Transverse colon (tissue), 4 donors: ENCODE measurements at regions not wholly inside any gene's neighbourhood (a gene's known extent, or its start where the extent isn't known, plus 50 kb on each side); places are given as distances from the start of the nearest gene placed in this dataset.

Experiments used
- DNase-seq: peaks from one replicate; pipeline ENCODE4 v3.0.0-alpha.2; 2019
- H3K27ac ChIP-seq, 4 donors: fragments of 200-600 bp; sonication (generic); 2 replicates each; pipeline ENCODE4 v1.5.1; 2016 to 2018; ENCODE audit warnings: inconsistent platforms in 4 of 4
- H3K27me3 ChIP-seq: fragments of 200-600 bp; sonication (generic); 2 replicates; pipeline ENCODE4 v1.5.1; 2017; ENCODE audit warnings: inconsistent platforms
- H3K36me3 ChIP-seq, 4 donors: fragments of 200-600 bp; sonication (generic); 2 replicates each; pipeline ENCODE4 v1.5.1; 2017 to 2019; ENCODE audit warnings: inconsistent platforms in 4 of 4
- H3K4me1 ChIP-seq, 4 donors: fragments of 200-600 bp; sonication (generic); 2 replicates each; pipeline ENCODE4 v1.5.1; 2017 to 2020; ENCODE audit warnings: inconsistent platforms in 4 of 4
- H3K4me3 ChIP-seq, 4 donors: fragments of 200-600 bp; sonication (generic); 1 replicate in 1 of 4; 2 replicates in 3 of 4; pipeline versions ENCODE4 v1.5.1 to v1.6.1; 2017 to 2019; ENCODE audit warnings: inconsistent platforms in 4 of 4
- H3K9me3 ChIP-seq, 2 donors: fragments of 200-600 bp; sonication (generic); 2 replicates each; pipeline ENCODE4 v1.5.1; 2017 to 2019; ENCODE audit warnings: inconsistent platforms in 2 of 2
- EP300 ChIP-seq: sonication (generic); formaldehyde crosslinking; IDR thresholded peaks from one replicate; pipeline ENCODE4 v1.6.1; 2017; ENCODE audit warnings: antibody characterized with exemption, low read depth
- POLR2A ChIP-seq: fragments of 450-650 bp; IDR thresholded peaks from one replicate; pipeline ENCODE4 v1.6.1; 2016; ENCODE audit warnings: antibody characterized with exemption, mild to moderate bottlenecking, moderate library complexity
- POLR2AphosphoS5 ChIP-seq, 3 donors: sonication (generic); formaldehyde crosslinking; IDR thresholded peaks; one replicate each; pipeline ENCODE4 v1.6.1; 2016; ENCODE audit warnings: antibody characterized with exemption in 3 of 3
- WGBS, 2 donors: methylation state at CpG; one replicate each; pipeline ENCODE4 v1.1.5; 2018; ENCODE audit warnings: low coverage in 1 of 2; 5-methylcytosine and 5-hydroxymethylcytosine counted together
- in situ Hi-C, 4 donors: fragments of 200-750 bp; cut with MboI; loops; one replicate each; pipeline versions ENCODE4 v1.15.0 to v1.15.1; 2017; ENCODE audit warnings: low sequenced_read_pairs in 3 of 4, low pct_ligation_motif_present in 1 of 4, low pct_unique_long_range_greater_than_20kb in 1 of 4
- intact Hi-C: fragments of 100-400 bp; cut with DNase I; formaldehyde crosslinking; loops from one replicate; pipeline ENCODE4 v1.15.1; 2023; ENCODE audit warnings: low total_unique reads
- TF ChIP-seq, protein P1 (sequence below), 5 experiments: fragments of 200-600 bp in 3 of 5; fragments of 450-650 bp in 2 of 5; sonication (generic) in 3 of 5; IDR thresholded peaks; 1 replicate in 2 of 5; 2 replicates in 3 of 5; pipeline ENCODE4 v1.5.1; 2016 to 2017; ENCODE audit warnings: antibody characterized with exemption in 5 of 5, inconsistent platforms in 3 of 5, mild to moderate bottlenecking in 2 of 5, moderate library complexity in 1 of 5

DNA sequence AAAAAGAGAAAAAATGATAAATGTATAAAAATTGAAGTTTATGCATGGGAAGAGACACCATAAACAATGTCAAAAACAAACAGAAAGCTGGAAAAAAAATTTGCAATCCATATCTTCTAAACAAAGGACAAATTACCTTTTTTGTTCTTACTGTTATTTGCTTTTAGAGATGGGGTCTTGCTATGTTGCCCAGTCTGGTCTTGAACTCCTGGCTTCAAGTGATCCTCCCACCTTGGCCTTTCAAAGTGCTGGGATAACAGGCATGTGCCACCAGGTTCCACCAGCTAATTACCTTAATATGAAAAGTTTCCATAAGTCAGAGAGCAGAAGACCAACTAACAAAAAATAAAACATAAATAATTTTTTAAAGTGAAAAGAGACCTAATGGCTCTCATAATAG is 90.0 kb upstream of the SIX3 start:
- in situ Hi-C loops (no loop called here), intact Hi-C loops (no loop called here)
- TF ChIP-seq POLR2AphosphoS5 (IDR thresholded peaks at IDR 0.05), result no peak
- no peak for TF ChIP-seq EP300
- no peak for TF ChIP-seq POLR2A
- TF ChIP-seq, protein P1, sequence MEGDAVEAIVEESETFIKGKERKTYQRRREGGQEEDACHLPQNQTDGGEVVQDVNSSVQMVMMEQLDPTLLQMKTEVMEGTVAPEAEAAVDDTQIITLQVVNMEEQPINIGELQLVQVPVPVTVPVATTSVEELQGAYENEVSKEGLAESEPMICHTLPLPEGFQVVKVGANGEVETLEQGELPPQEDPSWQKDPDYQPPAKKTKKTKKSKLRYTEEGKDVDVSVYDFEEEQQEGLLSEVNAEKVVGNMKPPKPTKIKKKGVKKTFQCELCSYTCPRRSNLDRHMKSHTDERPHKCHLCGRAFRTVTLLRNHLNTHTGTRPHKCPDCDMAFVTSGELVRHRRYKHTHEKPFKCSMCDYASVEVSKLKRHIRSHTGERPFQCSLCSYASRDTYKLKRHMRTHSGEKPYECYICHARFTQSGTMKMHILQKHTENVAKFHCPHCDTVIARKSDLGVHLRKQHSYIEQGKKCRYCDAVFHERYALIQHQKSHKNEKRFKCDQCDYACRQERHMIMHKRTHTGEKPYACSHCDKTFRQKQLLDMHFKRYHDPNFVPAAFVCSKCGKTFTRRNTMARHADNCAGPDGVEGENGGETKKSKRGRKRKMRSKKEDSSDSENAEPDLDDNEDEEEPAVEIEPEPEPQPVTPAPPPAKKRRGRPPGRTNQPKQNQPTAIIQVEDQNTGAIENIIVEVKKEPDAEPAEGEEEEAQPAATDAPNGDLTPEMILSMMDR (IDR thresholded peaks at IDR 0.05), result no peak

DNA sequence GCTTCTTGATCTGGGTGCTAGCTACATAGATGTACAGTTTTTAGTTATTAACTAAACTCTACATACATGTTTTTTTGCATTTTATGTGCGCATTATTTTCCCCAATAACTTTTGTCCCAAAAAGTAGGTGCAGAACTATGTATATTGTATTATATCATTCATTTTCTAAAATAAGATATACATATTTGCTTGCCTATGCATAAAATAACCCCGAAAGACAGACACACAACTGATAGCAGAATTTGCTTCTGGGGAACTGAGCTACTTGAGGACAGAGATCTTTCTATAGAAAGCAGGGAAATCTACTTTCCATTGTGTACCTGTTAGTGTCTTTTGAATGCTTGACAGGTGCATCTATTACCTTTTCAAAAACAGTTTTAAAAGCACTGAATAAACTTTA is 88.9 kb upstream of the SIX3 start:
- Histone ChIP-seq H3K27me3 (peaks cover 39% of the 10 kb centered on the region), H3K27ac (no peak overlapping the region), H3K9me3 (no peaks in the 10 kb centered on the region), H3K4me3 (no peak overlapping the region), H3K4me1 (no peaks in the 10 kb centered on the region), H3K36me3 (no peaks in the 10 kb centered on the region)
- intact Hi-C loops (no loop called here), in situ Hi-C loops (no loop called here)
- DNase-seq, result no peak
- TF ChIP-seq POLR2A, result no peak
- TF ChIP-seq EP300, result no peak
- TF ChIP-seq, protein P1 (IDR thresholded peaks at IDR 0.05), result no peak
- TF ChIP-seq POLR2AphosphoS5 (IDR thresholded peaks at IDR 0.05), result no peak
- WGBS, 2 donors, result 88 to 98% methylated on average over 2 of the region's 2 CpGs

More for the DNA sequence above, 90.0 kb upstream of the SIX3 start:
- Histone ChIP-seq H3K27me3 (peaks cover 33% of the 10 kb centered on the region), H3K4me1 (no peaks in the 10 kb centered on the region), H3K36me3 (no peaks in the 10 kb centered on the region), H3K9me3 (no peaks in the 10 kb centered on the region), H3K4me3 (no peak overlapping the region), H3K27ac (no peak overlapping the region)
- no peak for DNase-seq

DNA sequence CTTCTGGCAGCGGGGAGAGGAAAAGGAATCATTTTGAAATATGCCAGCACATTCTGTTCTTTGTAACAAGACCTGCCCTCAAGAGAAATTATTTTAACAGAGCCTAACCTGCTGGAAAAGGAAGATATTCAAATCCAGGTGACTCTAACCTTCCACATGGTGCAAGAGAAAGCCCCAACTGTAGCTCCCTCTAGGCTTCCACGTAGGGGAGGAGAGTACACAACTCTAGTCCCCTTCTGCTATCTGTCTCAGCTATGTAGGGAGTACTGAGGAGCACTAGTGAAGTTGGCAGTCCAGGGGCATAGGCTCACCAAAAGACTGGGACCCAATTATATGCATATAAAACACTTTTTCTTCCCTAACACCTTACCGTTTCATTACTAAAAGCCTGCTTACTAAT is 82.2 kb upstream of the SIX3 start:
- DNase-seq, result no peak
- Histone ChIP-seq H3K27me3 (peaks cover 42% of the 10 kb centered on the region), H3K27ac (no peak overlapping the region), H3K36me3 (no peaks in the 10 kb centered on the region), H3K9me3 (no peaks in the 10 kb centered on the region), H3K4me1 (no peaks in the 10 kb centered on the region), H3K4me3 (no peak overlapping the region)
- in situ Hi-C loops (no loop called here), intact Hi-C loops (no loop called here)
- 43 to 49% methylated on average over 3 of the region's 3 CpGs for WGBS, 2 donors
- TF ChIP-seq, protein P1 (IDR thresholded peaks at IDR 0.05), result no peak
- TF ChIP-seq EP300 (no peak), POLR2AphosphoS5 (IDR thresholded peaks at IDR 0.05) (no peak), POLR2A (no peak)

DNA sequence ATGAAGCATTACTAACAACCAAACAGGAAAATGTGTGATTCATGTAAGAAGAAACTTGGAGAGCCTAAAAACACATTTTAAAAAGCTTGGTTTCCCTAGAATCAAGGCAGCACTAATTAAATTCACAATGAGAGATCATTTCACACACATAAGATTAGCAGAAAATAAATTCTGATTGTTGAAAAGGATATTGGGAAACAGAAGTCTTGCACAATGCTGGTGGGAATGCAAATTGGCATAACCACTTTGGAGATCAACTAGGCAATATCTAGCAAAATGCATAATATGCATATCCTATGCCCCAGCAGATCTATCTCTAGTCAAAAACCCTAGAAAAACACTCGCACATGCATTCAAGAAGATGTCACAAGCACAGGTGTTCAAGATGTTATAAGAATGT is 75.3 kb upstream of the SIX3 start:
- H3K9me3 ChIP-seq, result no peaks in the 10 kb centered on the region
- DNase-seq, result no peak
- in situ Hi-C loops (no loop called here), intact Hi-C loops (no loop called here)
- no peak overlapping the region for H3K27ac ChIP-seq
- TF ChIP-seq, protein P1 (IDR thresholded peaks at IDR 0.05), result no peak
- no peak for TF ChIP-seq POLR2A
- TF ChIP-seq POLR2AphosphoS5 (IDR thresholded peaks at IDR 0.05), result no peak
- no peak for TF ChIP-seq EP300
- H3K4me3 ChIP-seq, result no peak overlapping the region
- H3K4me1 ChIP-seq, result no peaks in the 10 kb centered on the region
- no peaks in the 10 kb centered on the region for H3K36me3 ChIP-seq
- peaks cover 22% of the 10 kb centered on the region for H3K27me3 ChIP-seq
- 83 to 85% methylated on average over 1 of the region's 1 CpG for WGBS, 2 donors
